GM19397 (cell line): ENCODE measurements at regions not wholly inside any gene's neighbourhood (a gene's known extent, or its start where the extent isn't known, plus 50 kb on each side); places are given as distances from the start of the nearest gene placed in this dataset.

Experiments used
- ATAC-seq: cut with Tn5 transposase; IDR thresholded peaks from one replicate; pipeline ENCODE4 v1.9.1; 2021; ENCODE audit warnings: mild to moderate bottlenecking, moderate library complexity; ENCODE audit not compliant: unreplicated experiment

DNA sequence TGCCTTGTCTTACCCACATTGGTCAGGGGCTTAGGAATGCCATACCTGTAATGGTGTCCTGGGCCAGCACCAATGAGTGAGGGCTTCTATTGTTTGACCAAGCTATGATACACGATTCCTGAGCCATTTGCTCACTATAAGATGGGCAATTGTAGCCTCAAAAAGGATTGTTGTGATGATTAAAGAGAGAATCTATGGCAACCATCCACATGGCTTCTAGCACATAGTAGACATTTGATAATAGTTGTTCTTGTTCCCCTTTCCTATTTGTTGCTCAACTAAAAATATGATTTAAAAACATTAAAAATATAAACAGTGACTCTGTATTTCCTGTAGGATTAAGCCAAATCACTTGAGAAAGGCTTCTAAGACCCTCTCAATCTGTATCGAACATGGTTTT, 366.1 kb downstream of the PCNX1 start:
- ATAC-seq, result no peak

DNA sequence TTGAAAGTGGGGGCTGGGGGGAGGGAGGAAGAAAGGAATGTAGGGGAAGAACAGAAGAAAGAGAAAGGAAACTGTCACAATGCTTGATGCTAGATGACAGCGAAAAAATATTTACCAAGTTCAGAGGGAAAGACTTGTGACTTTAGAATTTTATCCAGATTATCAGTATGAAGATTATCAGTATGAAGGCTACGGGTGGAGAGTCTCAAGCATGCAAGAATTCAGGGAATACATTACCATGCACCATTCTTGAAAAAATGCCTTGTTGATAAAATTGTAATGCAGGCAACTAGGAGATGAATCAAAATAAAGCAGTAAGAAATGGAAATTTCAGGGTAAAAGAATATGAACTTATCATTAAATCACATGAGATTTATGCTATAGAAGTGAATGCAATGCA, 376.8 kb downstream of the PCNX1 start:
- ATAC-seq, result no peak

DNA sequence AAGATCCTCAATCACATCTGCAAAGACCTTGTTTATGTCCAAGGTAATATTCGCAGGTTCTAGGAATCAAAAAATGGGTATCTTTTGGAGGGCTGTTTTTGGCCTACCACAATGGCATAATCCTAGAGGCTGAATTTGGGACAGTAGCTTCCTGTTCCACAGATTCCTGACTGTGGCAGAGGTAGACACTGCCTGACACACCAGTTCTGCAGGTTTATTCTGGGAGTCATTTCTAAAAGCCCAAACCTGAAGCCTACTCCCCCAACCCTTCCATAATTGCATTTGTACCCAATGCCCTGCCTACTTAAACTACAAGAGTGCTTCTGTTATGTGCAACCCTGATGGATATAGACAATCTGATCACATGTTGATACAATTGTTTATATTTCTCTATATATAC, 378.9 kb downstream of the PCNX1 start:
- no peak for ATAC-seq

DNA sequence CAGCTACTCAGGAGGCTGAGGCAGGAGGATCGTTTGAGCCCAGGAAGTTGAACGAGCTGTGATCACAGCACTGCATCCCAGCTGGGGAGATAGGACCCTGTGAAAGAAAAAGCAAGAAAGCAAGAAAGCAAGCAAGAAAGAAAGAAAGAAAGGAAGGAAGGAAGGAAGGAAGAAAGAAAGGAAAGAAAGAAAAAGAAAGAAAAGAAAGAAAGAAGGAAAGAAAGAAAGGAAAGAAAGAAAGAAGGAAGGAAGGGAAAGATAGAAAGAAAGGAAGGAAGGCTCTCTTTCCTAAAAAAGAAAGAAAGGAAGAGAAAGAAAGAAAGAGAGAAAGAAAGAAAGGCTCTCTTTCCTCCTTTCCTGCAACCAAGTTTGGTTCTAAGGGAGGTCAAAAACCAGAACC, 380.3 kb downstream of the PCNX1 start:
- ATAC-seq, result no peak

DNA sequence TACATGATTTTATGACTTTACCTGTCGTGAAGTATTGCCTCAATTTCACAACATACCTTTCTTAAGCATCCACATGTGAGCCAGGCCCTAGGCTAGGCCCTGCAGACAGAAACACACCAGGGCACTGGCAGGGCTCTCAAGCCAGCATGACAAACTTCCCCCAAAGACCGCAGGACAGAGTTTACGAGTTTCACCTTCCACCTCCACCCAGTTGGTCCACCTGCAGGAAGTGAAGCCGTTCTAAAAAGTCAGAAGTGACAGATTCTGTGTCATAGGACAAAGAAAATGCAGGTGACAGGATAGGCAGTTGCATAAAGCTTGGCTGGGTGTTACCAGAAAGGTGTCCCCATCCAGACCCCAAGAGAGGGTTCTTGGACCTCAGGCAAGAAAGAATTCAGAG, 382.3 kb downstream of the PCNX1 start:
- ATAC-seq, result peak; percentile 74

- no peak for ATAC-seq
Measured at GRCh38 chr14:71290301-71290700, 383.0 kb downstream of the PCNX1 start.

- ATAC-seq, result no peak
Measured at GRCh38 chr14:71290960-71291466, 383.8 kb downstream of the PCNX1 start.

DNA sequence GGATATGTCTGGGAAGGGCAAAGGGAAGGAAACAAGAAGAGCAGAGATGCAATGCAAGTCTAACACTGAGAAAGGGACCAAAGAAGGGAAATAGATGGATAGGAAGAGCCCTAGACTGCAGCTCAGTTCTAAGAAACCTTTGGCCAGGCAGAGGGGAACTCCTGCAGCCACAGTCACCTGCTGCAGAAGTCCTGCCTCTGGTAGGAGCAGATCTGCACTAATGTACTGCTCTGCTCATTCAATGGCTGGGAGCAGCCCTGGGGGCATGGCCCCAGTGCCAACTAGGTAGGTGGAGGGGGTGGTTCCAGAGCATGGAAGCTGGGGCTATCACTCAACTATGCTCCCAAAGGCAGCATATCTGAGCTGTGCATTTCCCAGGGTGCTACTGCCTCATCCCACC, 388.9 kb downstream of the PCNX1 start:
- ATAC-seq, result no peak

DNA sequence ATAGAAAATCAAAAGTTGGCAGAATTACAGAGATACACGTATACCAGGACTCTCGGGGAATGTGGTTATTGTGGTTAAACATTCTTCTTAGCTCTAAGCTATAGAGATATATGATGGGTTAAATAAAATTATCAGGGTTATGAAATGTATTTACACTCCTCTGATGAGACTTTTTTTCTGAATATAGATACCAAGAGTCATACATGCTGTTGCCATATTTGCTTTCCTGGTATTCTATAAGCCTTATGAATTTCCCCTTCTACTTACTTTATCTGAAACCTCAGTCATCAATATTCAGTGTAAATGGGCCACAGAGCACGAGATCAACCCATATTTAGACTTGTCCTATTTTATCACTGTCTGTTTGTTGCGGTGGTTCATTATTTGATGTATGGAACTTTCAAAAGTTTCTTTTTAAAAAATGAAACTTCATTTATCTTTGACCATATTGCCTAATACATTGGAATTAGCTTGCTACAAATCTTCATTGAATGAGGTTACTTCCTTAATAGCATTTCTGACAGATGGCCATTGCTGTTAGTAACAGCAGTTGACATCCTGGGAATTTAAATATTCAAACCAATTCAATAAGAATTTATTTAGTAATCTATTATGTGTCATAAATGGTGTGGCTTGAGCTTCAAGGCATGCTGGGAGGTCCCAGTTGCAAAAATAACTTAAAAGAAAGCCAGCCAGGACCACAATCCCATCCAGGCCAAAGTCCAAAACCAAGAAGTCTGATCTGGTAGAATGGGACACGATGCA, 393.5 kb downstream of the PCNX1 start:
- no peak for ATAC-seq

GRCh38 chr14:71301611-71302010, 394.4 kb downstream of the PCNX1 start:
- no peak for ATAC-seq

GRCh38 chr14:71304690-71305089, 397.4 kb downstream of the PCNX1 start:
- ATAC-seq, result no peak

- ATAC-seq, result no peak
Measured at GRCh38 chr14:71308671-71309070, 401.4 kb downstream of the PCNX1 start.

- no peak for ATAC-seq
Measured at GRCh38 chr14:71309756-71310155, 402.5 kb downstream of the PCNX1 start.

- ATAC-seq, result no peak
Measured at GRCh38 chr14:71311061-71311460, 403.8 kb downstream of the PCNX1 start.

DNA sequence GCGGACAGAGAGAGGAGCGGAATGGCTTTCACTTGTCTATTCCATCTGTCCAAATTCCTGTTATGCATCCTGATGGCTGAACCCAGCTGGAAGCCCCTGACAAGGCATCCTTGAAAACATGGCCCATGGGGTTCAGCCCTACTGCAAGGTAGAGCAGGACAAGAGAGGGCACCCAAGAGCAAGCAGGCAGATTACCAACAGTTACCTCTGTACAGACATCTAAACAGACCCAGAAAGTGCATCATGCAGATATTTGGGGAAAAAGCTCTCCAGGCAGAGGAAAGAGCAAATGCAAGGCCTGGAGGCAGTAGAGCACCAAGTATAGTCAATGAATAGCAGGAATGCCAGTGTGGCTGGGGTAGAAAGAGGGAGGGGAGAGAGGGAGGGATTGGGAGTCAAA, 407.5 kb downstream of the PCNX1 start:
- ATAC-seq, result no peak

DNA sequence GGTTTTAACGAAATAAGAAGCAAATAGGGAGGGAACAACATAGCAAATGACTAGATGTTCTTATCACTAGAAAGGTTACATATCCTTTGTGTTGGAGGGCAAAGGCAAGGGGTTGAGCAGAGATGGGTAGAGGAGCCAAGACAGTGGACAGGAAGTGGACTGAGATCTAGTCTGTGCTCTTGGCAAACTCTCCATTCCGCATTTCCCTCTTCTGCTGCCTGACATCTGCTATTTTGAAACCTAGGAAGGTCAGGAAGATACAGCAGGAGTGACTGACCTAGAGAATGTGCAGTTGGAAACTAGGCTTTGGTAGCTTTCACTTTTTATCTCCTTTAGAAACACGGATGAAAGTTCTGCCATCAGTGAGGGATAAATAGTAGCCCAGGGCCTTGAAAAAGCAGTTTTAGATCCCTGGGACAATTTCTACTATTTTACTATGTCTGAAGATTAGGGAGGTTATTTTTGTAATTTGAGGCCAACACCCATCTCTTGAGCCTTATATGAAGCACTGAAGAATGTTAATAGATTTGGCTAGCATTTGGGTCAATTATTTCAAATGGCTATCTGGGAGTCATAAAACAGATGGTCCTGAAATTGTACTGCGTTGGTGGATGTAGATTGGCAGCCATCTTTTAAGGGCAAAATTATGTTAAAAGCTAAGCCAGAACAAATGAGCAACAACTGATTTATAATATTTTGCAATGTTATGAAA, 410.3 kb downstream of the PCNX1 start:
- ATAC-seq, result no peak

DNA sequence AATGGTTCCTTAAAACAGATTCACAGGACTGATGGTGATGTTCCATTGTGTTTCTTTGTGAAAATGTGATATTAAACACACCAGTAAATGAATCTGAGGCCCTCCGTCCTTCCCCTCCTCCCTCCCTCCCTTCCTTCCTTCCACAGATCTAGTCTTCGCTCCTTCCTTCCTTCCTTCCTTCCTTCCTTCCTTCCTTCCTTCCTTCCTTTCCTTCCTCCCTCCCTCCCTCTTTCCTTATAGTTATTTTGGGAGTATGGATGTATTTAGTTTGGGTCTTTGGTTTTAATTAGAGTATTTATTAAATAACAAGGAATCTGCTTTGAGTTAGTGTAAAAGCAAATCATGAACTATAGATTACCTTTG, 410.8 kb downstream of the PCNX1 start:
- no peak for ATAC-seq

DNA sequence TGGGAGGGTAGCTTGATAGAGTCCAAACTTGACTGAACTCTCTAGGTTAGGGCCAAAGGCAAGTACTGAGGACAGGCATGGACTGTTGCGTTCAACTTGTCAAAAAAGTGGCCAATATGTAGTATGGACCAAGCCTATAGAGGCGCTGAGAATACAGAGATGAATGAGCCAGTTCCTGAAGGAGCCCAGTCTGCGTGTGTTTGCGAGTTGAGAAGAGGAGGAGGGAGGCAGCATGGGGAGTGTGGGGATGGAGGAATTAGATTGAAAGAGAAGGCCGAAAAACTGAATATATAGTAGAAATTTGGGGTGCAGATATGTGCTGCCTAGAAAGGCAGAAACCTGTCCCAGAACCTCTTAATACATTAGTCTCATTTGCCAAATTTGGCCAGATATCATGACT, 412.4 kb downstream of the PCNX1 start:
- no peak for ATAC-seq

- peak; percentile 77 for ATAC-seq
Measured at GRCh38 chr14:71320107-71320733, 413.0 kb downstream of the PCNX1 start, which contains the start of gene SIPA1L1. Gene SIPA1L1, plus strand, starts transcription at chr14:71320476.

DNA sequence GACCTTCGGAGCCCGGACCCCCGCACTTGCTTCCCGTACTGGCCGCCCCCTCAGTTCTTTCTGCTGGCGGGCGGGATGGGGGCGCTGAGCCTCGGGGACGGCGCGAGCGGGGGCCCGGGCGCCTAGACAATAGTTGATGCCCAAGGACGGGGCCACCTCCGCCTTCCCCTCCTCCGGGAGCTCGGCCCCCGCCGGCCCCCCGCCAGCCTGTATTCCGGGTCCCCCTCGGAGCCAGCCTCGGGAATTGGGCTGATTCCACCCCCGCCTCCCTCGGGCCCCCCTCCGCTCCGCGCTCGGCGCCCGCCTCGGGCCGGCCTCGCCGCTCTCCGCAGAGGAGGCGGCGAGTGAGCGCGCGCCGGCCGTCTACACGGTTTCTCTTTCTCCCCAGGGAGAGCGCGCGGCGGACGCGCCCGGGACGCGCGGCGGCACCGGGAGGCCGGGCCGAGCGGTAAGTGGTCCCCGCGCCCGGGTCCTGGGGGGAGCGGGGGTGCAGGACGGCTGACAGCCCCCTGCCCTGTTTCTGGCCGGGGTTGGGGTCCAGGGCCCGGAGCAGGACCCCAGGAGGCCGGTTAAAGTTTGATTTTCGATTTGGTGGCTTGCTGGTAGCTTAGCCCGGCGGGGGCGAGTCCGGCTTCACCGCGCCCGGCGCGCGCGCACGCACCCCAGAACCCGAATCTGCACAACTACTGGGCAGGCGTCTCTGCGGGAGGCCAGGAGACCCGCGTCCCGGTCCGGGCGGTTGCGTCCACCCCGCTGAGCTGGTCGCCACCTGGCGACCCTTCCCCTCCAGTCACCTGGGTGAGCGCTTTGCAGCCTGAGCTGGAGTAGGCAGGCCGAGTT, 413.7 kb downstream of the PCNX1 start:
- peak; percentile 34 for ATAC-seq
